Activated CD8-positive, alpha-beta T cell treated with anti-CD3 and anti-CD28 coated beads, Interleukin-2, amount 10 ng/mL, durations not matched to agents 7 days and 5 days (primary cell): ENCODE measurements at regions not wholly inside any gene's neighbourhood (a gene's known extent, or its start where the extent isn't known, plus 50 kb on each side); places are given as distances from the start of the nearest gene placed in this dataset.

Experiments
- ATAC-seq: fragments of 150-1000 bp; cut with Tn5 transposase; one replicate; pipeline ENCODE4 v1.10.0; 2021; ENCODE audit warnings: moderate library complexity
- CTCF ChIA-PET: fragments of 350-600 bp; sonication (Branson Sonifier 250); formaldehyde crosslinking; loops from one replicate; lab custom pipeline; 2021; ENCODE audit warnings: antibody characterized with exemption; lab: Charles Lee
- POLR2A ChIA-PET: fragments of 350-600 bp; sonication (Branson Sonifier 250); formaldehyde crosslinking; loops from one replicate; lab custom pipeline; 2021; ENCODE audit warnings: antibody characterized with exemption; lab: Charles Lee
- DNase-seq: peaks from one replicate; pipeline ENCODE4 v3.0.0-alpha.2; 2020
- H3K27ac Mint-ChIP-seq: one replicate; pipeline ENCODE4 v1.8.0; 2021; ENCODE audit warnings: mild to moderate bottlenecking, mixed read lengths
- H3K27me3 Mint-ChIP-seq: one replicate; pipeline ENCODE4 v1.8.0; 2021; ENCODE audit warnings: low read depth, mixed read lengths
- H3K36me3 Mint-ChIP-seq: one replicate; pipeline ENCODE4 v1.8.0; 2021; ENCODE audit warnings: low read depth, mixed read lengths
- H3K4me1 Mint-ChIP-seq: one replicate; pipeline ENCODE4 v1.8.0; 2021; ENCODE audit warnings: low read depth, mixed read lengths
- H3K4me3 Mint-ChIP-seq: one replicate; pipeline ENCODE4 v1.8.0; 2021; ENCODE audit warnings: mild to moderate bottlenecking, mixed read lengths
- H3K9me3 Mint-ChIP-seq: one replicate; pipeline ENCODE4 v1.8.0; 2022; ENCODE audit warnings: mixed read lengths; ENCODE audit not compliant: insufficient read depth

DNA sequence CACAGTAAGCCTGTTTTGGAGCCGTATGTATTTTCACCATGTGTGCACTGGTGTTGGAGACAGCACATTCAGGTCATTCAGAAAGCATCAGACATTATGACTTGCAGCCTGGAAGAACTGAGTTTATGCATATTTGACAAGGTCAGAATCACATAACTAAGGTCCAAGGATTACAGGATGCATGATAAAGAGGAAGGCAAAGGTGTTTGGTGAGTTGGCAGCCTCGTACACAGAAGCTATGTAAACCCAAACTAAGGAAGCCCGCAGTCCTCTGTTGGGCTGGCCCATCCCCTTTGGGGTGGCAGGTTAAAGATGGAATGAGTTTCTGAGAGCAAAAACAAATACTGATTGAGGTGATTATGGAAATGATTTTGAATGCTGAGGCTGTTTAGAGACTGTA is 218.4 kb downstream of the KTN1 start:
- Mint-ChIP-seq H3K4me1 (peaks cover 9% of the 10 kb centered on the region), H3K36me3 (no peaks in the 10 kb centered on the region), H3K27me3 (no peaks in the 10 kb centered on the region), H3K4me3 (no peak overlapping the region), H3K27ac (no peak overlapping the region), H3K9me3 (peaks cover 4% of the 10 kb centered on the region)
- DNase-seq (no peak), ATAC-seq (no peak)
- ChIA-PET POLR2A (no interaction called here), CTCF (no interaction called here)

GRCh38 chr14:55799508-55800095 is 219.6 kb downstream of the KTN1 start:
- no peak for ATAC-seq
- Mint-ChIP-seq H3K4me3 (no peak overlapping the region), H3K36me3 (no peaks in the 10 kb centered on the region), H3K4me1 (peaks cover 20% of the 10 kb centered on the region), H3K9me3 (peaks cover 4% of the 10 kb centered on the region), H3K27me3 (no peaks in the 10 kb centered on the region), H3K27ac (no peak overlapping the region)
- no peak for DNase-seq
- CTCF ChIA-PET: no interaction called here
- POLR2A ChIA-PET: no interaction called here

GRCh38 chr14:55800156-55800785 is 220.3 kb downstream of the KTN1 start:
- Mint-ChIP-seq H3K4me1 (peaks cover 22% of the 10 kb centered on the region), H3K36me3 (no peaks in the 10 kb centered on the region), H3K9me3 (peaks cover 4% of the 10 kb centered on the region), H3K27me3 (no peaks in the 10 kb centered on the region), H3K4me3 (no peak overlapping the region), H3K27ac (no peak overlapping the region)
- ChIA-PET CTCF (no interaction called here), POLR2A (no interaction called here)
- ATAC-seq (no peak), DNase-seq (no peak)

DNA sequence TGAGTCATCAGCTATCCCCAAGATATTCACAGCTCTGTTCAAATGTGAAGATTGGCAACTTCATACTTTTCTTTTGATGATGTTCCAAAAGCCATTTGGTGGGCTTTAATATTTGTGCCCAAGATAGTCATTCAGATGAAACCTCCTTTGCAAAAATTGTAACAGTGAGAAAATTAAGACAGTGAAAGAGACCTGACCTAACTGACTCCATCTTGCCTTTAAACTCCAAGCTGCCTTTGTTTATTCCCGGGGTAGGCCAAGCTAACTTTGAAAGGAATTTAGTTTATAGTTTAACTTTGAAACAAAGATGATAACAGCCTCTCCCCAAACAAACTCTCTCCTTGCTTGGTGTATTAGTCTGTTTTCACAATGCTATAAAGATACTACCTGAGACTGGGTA is 221.1 kb downstream of the KTN1 start:
- ATAC-seq: no peak
- peaks cover 4% of the 10 kb centered on the region for H3K9me3 Mint-ChIP-seq
- no peak overlapping the region for H3K4me3 Mint-ChIP-seq
- H3K36me3 Mint-ChIP-seq: no peaks in the 10 kb centered on the region
- ChIA-PET POLR2A (no interaction called here), CTCF (no interaction called here)
- H3K27me3 Mint-ChIP-seq: no peaks in the 10 kb centered on the region
- no peak for DNase-seq
- peaks cover 27% of the 10 kb centered on the region for H3K4me1 Mint-ChIP-seq
- no peak overlapping the region for H3K27ac Mint-ChIP-seq

- peaks cover 46% of the 10 kb centered on the region for H3K4me1 Mint-ChIP-seq
- POLR2A ChIA-PET: interaction anchor here (0.7 kb wide), 1 partner anchor 429 kb away, joined by 3 read pairs; no protein-coding TSS in a partner anchor
- ATAC-seq: no peak
- H3K27me3 Mint-ChIP-seq: no peaks in the 10 kb centered on the region
- H3K9me3 Mint-ChIP-seq: peaks cover 4% of the 10 kb centered on the region
- no peak overlapping the region for H3K27ac Mint-ChIP-seq
- DNase-seq: no peak
- CTCF ChIA-PET: no interaction called here
- H3K4me3 Mint-ChIP-seq: no peak overlapping the region
- H3K36me3 Mint-ChIP-seq: peaks cover 7% of the 10 kb centered on the region
These were observed 223.2 kb downstream of the KTN1 start for GRCh38 chr14:55802986-55803872.

DNA sequence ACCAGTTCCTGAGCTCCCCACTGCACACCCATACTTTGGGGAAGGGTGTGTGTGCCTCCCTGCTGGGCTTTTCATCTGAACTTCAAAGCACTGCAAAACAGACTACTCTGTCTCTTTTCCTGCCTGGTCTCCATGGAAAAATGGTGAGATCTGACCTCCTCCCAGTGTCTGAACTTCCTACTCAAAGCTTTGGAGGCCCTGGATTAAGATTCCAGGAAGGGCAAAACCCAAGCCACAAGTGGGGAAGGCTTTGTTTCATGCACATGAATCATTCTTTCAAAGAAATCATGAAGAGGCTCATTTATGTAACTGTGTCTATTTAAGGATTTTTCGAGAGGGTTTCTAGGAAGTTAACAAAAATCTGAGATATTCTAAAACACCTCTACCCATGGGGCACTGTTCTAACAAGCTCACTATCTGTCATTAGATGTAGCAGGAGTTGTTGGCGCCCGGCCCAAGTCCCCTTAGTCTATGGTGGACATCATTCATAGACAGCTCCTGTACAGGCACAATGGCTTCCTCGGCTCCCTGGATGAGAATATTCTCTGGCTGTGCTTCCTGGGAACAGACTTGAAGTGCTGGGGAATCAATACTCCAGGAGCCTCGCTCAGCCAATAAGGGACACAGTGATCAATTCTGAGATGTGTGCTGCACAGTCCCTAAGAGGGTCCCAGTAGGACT is 224.0 kb downstream of the KTN1 start:
- POLR2A ChIA-PET: interaction anchor here (1.1 kb wide), 1 partner anchor 11 kb away, joined by 3 read pairs; no protein-coding TSS in a partner anchor
- CTCF ChIA-PET: no interaction called here
- Mint-ChIP-seq H3K27me3 (no peaks in the 10 kb centered on the region), H3K27ac (no peak overlapping the region), H3K36me3 (peaks cover 7% of the 10 kb centered on the region), H3K4me3 (no peak overlapping the region), H3K4me1 (peaks cover 46% of the 10 kb centered on the region), H3K9me3 (peaks cover 4% of the 10 kb centered on the region)
- ATAC-seq: no peak
- DNase-seq: no peak

DNA sequence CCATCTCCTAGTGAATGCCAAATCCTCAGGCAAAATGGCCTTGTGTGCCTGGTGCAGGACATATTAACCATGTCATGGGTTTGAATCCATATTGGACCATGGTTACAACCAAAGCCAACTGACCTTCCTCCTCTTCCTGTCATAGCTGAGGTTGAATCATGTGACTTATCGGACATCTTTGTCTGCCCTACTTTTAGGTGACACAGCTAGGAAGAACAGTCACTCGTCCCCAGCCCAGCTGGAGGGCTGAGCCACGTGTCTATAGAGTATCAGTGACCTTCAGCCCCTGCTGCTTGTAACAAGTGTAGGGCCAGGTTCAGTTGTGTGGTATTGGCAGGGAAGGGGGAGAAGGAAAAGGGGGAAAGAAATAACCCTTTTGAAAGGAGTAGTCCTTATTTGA is 225.2 kb downstream of the KTN1 start:
- DNase-seq (no peak), ATAC-seq (no peak)
- Mint-ChIP-seq H3K4me1 (peaks cover 46% of the 10 kb centered on the region), H3K27ac (no peak overlapping the region), H3K27me3 (no peaks in the 10 kb centered on the region), H3K4me3 (no peak overlapping the region), H3K9me3 (peaks cover 4% of the 10 kb centered on the region), H3K36me3 (peaks cover 7% of the 10 kb centered on the region)
- ChIA-PET CTCF (interaction anchor here (1.3 kb wide), 1 partner anchor 39 kb away, joined by 3 read pairs; no protein-coding TSS in a partner anchor), POLR2A (interaction anchor here (1.1 kb wide), 1 partner anchor 9 kb away, joined by 3 read pairs; no protein-coding TSS in a partner anchor)

DNA sequence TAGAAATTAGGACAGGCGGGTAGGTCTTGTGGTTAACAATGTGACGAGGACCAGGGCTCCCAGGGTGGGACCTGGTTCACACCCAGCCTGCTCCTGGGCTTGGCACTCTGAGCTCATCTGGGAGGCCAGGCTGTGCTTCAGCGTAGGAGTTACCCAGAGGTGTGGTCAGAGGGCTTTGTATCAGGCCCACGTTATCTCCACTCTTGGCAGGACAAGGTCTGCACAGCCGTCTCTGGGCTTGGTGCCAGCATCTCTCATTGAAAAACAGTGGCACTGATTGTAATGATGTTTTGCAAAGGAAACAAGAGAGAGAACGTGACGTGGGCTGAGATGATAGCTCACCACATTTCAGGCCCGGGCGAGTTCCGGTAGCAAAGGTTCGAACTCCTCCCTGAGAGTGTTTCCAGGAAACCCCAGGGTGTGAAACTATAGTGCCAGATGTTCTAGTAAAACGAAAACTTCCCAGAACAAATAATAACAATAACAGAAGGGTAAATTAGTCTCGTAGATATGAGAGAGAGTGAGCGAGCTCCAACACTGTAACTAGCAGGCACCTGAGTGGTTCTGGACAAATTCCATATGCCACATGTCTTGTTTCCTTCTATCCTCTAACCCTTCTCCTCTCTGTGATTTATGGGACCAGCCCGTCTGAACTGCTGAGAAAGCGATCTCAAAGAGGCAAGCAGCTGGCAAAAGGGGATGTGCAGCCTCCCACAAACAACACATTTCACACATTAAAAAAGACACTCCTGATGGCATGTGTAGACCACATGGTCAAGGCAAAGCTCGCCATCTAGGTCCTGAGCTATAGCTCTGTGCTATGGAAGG is 227.3 kb downstream of the KTN1 start:
- Mint-ChIP-seq H3K4me1 (peaks cover 40% of the 10 kb centered on the region), H3K4me3 (peak overlapping the region; percentile 22), H3K27me3 (peaks cover 6% of the 10 kb centered on the region), H3K27ac (peak overlapping the region; percentile 89), H3K9me3 (no peaks in the 10 kb centered on the region), H3K36me3 (peaks cover 11% of the 10 kb centered on the region)
- ATAC-seq (peak; percentile 89), DNase-seq (peak; percentile 77)
- POLR2A ChIA-PET: no interaction called here
- CTCF ChIA-PET: interaction anchor here (0.8 kb wide), 1 partner anchor 311 kb away, joined by 3 read pairs; the partner anchor contains the start of gene PELI2

DNA sequence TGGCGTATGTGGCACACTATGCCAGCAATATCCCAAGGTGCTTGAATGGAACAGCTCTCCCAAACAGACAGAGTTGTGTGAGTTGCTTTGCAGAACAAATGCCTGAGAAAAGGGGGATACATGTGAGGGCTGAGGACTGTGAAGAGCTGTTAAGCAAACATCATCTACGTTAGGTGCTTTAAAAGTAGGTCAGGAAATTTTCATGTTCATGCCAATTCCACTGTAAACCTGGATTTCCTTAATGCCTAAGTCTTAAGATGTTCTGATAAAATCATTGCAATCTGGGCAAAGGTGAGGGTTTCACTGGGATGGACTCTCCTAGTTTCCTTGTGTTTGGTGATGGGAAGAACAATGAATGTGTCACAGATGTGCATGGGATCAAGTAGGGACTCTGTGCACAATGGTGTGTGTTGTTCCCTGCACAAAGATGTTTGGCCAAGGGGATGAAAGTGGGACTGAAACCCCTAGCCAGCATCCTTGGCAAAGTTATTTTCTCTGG is 227.9 kb downstream of the KTN1 start:
- ATAC-seq (no peak), DNase-seq (no peak)
- POLR2A ChIA-PET: no interaction called here
- Mint-ChIP-seq H3K4me1 (peaks cover 40% of the 10 kb centered on the region), H3K36me3 (peaks cover 11% of the 10 kb centered on the region), H3K27me3 (peaks cover 9% of the 10 kb centered on the region), H3K4me3 (no peak overlapping the region), H3K9me3 (peaks cover 2% of the 10 kb centered on the region), H3K27ac (peak overlapping the region; percentile 89)
- CTCF ChIA-PET: interaction anchor here (0.8 kb wide), 1 partner anchor 310 kb away, joined by 3 read pairs; the partner anchor contains the start of gene PELI2

DNA sequence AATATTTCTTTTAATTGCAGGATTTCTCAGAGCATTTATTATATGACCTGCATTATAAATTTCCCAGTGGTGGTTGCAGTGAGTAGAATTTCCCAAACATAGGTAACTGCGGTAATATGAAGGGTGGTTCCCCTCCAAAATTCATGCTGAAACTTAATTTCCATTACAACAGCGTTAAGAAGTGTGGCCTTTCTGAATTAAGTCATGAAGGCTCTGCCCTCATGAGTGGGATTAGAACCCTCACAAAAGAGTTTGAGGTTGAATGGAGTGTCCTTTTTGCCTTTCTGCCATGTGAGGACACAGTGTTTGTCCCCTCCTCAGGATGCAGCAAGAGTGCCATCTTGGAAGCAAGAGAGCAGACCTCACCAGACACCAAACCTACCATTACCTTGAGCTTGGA is 233.6 kb downstream of the KTN1 start:
- H3K9me3 Mint-ChIP-seq: peaks cover 5% of the 10 kb centered on the region
- DNase-seq (no peak), ATAC-seq (no peak)
- H3K27me3 Mint-ChIP-seq: peaks cover 9% of the 10 kb centered on the region
- H3K4me3 Mint-ChIP-seq: no peak overlapping the region
- POLR2A ChIA-PET: no interaction called here
- H3K36me3 Mint-ChIP-seq: peaks cover 4% of the 10 kb centered on the region
- H3K27ac Mint-ChIP-seq: no peak overlapping the region
- CTCF ChIA-PET: no interaction called here
- peaks cover 3% of the 10 kb centered on the region for H3K4me1 Mint-ChIP-seq

- Mint-ChIP-seq H3K27me3 (peaks cover 9% of the 10 kb centered on the region), H3K9me3 (peaks cover 5% of the 10 kb centered on the region), H3K27ac (no peak overlapping the region), H3K36me3 (peaks cover 4% of the 10 kb centered on the region), H3K4me1 (peaks cover 3% of the 10 kb centered on the region), H3K4me3 (no peak overlapping the region)
- CTCF ChIA-PET: no interaction called here
- POLR2A ChIA-PET: interaction anchor here (1.0 kb wide), 1 partner anchor 9 kb away, joined by 3 read pairs; no protein-coding TSS in a partner anchor
- DNase-seq: no peak
- no peak for ATAC-seq
These were observed 234.1 kb downstream of the KTN1 start for GRCh38 chr14:55814064-55814463.
